NCI-H2081 (cell line): ENCODE measurements at regions not wholly inside any gene's neighbourhood (a gene's known extent, or its start where the extent isn't known, plus 50 kb on each side); places are given as distances from the start of the nearest gene placed in this dataset.
"Not testable (repeated sequence)": the region's sequence is repeated elsewhere in the genome, so short reads cannot be mapped to it uniquely, and the experiment has no call there.

ENCODE experiments used
- DNase-seq, 2 experiments: peaks; one replicate each; lab custom pipeline; 2025; lab: John Stamatoyannopoulos, UW

- DNase-seq = no peak
Observed at GRCh38 chr2:49804111-49804510, 649.8 kb upstream of the FSHR start.

DNA sequence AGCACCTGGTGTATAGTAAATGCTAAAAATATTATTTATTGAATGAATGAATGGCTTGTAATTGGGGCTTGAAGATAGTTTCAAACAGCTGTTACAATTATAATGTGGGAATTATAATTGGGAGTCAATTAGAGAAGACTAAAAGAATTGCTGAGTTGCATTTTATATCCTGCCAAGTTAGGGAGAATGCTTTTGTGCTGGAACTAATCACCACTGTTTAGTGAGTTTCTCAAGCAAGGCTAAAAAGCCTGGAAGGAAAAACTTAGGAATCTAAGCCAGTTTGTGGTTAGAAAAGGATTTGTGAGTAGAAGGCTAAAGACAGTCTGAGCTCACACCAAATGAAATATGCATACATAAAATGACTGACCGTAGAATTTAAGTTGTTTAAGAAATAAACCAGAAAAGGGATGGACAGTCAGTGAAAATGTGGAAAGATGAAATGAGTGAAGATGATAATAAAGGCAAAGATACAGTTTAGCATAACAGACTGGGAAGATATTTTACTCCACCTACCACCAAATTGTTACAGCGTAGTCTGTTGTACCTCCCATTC is 647.7 kb upstream of the FSHR start:
- DNase-seq = no peak

GRCh38 chr2:49798570-49798969 is 644.3 kb upstream of the FSHR start:
- no peak for DNase-seq

- DNase-seq = no peak
Observed at GRCh38 chr2:49796266-49796665, 642.0 kb upstream of the FSHR start.

DNA sequence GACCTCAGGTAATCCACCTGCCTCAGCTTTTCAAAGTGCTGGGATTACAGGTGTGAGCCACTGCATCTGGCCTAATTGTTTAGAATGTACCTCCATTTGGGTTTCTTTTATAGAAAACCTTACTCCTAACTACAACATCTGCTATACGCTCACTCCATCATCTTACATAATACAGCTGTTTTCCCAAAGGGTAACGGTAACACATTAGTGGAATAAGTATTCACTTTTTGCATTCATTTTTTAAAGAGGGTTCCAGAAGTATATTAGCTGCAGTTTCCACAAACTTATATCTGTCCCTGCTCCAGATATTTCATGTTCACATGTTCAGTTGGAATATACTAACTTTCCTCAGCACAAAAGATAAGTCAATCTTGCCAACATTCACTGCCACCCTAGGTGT is 640.1 kb upstream of the FSHR start:
- no peak for DNase-seq

DNA sequence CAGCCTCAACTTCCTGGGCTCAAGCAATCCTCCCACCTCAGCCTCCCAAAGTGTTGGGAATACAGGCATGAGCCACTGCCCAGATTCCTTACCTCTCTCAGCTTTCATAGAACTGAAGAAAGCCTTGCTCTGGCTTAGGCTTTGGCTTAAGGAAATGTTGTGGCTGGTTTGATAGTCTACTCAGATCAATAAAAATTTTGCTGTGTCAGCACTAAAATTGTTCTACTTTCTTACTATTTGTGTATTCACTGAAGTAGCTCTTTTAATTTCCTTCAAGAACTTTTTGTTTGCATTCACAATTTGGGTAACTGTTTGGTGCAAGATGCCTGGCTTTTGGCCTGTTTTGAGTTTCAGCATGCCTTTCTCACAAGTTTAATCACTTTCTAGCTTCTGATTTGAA is 634.0 kb upstream of the FSHR start:
- DNase-seq = no peak

- no peak for DNase-seq
Observed at GRCh38 chr2:49780949-49781348, 626.6 kb upstream of the FSHR start.

GRCh38 chr2:49772299-49772970 is 618.1 kb upstream of the FSHR start:
- no peak for DNase-seq

GRCh38 chr2:49770919-49771318 is 616.6 kb upstream of the FSHR start:
- DNase-seq = peak; percentile 11 to 44

DNA sequence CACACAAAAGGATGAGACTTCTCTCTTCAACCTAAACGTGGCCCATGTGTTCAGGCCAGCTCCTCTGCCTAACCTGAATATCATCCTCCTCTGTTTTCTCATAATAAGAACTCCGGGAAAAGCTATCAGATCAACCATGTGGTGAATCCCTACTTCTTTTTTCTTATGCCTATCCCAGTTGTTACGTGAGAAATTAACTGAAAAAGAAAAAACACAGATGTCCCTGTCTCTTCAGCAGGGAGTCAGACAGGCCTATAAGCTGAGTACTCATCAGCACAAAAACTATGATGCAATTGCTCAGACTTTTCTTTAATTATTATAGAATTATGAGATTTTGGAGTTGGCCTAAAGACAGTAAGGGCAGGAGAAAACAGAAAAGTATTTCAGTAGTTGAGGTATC is 613.0 kb upstream of the FSHR start:
- DNase-seq = no peak

GRCh38 chr2:49755777-49756176 is 601.5 kb upstream of the FSHR start:
- DNase-seq = no peak

- no peak for DNase-seq
Observed at GRCh38 chr2:49754381-49754780, 600.1 kb upstream of the FSHR start.

DNA sequence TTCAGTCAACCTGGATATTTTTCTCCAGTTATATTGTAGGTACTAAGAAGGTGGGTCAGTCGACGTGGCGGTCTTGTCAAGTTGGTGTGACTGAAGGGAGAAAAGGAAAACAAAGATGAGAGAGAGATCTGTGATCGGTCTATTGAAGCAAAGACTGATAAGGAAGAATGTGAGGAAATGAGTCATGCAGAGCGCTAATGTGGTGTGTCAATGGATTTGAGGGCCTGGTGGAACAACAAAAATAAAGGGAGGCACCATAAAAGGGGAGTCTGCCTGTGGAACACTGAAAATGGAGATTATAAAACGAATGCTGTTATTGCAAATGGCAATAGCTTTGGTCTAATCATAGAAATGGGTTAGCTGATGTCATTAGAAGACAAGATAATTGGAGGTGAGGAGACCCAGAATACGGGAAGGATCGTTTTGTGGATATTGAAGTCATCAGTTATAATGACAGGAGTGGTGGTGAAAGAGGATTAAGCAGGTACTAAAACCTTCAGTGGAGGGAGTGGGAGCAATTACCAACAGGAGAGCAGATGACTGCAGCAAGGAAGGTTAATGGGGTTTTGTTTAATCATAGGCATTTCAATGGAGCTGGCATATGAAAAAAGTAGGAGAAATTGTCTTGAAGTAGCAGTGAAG is 599.1 kb upstream of the FSHR start:
- DNase-seq = no peak

DNA sequence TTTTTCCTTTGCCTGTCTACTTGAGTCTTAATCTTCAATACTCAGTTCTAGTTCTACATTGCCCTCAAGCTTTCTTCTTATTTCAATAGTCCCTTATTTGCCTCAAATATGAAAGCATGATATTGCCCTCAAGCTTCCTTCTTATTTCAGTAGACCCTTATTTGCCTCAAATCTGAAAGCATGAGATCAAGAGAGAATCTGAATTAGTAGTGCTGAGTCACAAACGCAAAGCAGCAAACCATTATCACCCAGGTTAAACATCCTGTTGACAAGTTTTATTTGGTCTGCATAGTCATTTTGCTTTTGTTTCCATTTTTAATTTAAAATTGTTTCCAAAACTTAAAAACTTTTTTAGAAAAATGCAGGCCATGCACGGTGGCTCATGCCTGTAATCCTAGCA is 583.3 kb upstream of the FSHR start:
- no peak for DNase-seq

GRCh38 chr2:49732924-49733323 is 578.6 kb upstream of the FSHR start:
- not testable (repeated sequence) for DNase-seq

- DNase-seq = no peak
Observed at GRCh38 chr2:49719241-49719640, 564.9 kb upstream of the FSHR start.

DNA sequence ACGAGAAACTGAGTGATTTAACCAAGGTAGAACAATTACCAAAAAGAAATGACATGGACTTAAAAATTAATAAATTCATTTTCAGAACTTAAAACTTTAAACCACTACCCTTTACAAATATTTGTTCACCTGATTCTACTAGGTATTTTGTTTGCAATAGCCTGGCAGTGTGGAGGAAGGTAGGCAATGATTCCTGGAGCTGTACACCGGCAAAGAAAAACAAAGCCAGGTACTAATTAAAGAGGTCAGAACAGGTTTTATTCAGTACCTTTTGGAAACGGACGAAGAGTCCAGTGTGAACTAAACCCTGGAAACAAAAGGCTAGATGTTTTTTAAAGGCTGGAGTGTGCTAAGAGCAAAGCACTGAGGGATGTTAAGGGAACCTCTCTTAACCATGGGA is 561.3 kb upstream of the FSHR start:
- DNase-seq = no peak

- peak in 1 of 2 experiments; percentile 13 for DNase-seq
Observed at GRCh38 chr2:49714454-49714853, 560.1 kb upstream of the FSHR start.

DNA sequence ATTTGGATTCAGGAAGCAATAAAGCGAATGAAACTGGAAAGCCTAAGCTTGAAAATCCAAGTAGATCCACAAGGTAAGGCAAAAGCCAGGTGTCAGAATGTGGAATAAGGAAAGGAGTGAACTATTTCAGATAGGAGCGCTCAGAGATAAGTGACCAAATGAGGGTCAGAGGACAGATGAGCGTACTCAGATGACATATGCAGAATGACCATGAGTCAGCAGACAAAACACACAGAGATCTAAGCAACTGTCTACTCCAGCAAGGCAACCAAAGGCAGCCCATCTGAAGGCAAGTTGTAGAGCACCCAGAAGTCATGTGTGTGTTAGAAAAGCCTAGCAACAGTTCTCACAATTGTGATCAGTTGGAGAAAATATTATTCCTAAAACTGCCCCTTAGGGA is 548.4 kb upstream of the FSHR start:
- no peak for DNase-seq

DNA sequence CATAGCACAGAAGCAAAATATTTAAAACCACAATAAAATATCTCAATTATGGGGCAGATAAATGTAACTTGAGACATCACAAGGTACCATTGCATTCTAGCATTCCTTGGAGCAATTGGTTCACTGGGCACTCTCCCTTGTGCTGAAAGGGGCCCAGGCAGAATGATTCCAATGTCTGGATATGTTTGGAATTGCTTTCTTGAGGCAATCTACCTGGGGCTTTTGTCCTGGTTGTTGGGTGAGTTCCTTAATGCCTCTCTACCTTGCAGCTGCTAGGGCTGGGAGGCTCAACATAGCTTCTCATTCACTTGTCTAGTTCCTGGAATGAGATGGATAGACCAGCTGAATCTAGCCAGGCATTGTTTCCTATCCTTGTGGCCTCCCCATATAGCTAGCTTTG is 539.6 kb upstream of the FSHR start:
- DNase-seq = no peak

- not testable (repeated sequence) for DNase-seq
Observed at GRCh38 chr2:49692022-49692421, 537.7 kb upstream of the FSHR start.

DNA sequence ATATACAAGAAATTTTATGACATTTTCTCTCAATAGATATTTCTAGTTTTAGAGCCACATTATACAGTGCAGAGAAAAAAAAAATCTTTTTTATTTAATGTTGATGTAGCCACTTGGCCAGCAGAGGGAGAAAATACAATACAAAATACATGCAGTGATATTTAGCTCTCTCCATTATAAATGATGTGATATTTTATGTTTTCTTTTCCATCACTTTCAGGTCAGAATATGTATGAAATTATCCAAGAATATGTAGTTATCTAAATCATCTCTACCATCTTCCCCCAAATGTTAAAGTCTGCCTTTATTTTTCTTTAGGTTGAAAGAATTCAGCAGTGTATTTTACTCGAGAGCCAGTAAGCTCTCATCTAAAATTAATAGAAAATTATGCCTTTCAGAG is 533.6 kb upstream of the FSHR start:
- peak; percentile 17 to 37 for DNase-seq

DNA sequence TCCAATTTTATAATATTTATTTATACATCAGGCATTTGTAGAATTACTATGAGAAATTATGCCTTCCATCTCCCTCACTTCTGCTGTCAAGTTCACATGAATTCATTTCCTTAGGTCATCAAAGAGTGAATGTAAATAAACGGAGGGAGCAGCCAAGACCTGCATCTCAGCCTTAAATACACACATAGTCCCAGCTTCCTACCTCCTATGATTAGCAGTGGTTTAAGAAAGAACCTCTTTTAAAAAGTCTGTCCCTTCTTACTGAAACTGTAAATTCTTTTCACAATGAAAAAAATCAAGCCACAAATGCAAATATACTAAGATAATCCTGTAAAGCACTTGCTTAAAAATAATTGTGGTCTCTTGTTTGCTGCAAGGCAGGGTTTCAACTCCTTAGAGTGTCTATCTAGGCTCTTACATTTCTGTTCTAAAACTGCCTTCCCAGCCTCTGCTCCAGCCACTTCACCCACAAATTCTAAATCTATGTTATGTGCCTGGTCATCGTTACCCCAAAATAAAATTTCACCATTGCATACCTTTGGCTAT is 532.7 kb upstream of the FSHR start:
- no peak for DNase-seq
